Stomach (tissue), 8 donors: ENCODE measurements at regions not wholly inside any gene's neighbourhood (a gene's known extent, or its start where the extent isn't known, plus 50 kb on each side); places are given as distances from the start of the nearest gene placed in this dataset.
A peak's percentile ranks its signal among the peaks of the same experiment; 100 is the strongest.
"Not testable (repeated sequence)": the region's sequence is repeated elsewhere in the genome, so short reads cannot be mapped to it uniquely, and the experiment has no call there.

ENCODE experiments used
- DNase-seq, 2 donors: peaks; one replicate each; pipeline versions ENCODE4 v3.0.0 to v3.0.0-alpha.2; 2013 to 2019
- H3K27ac ChIP-seq, 5 donors: fragments of 200-600 bp in 4 of 5; sonication (generic) in 4 of 5; one replicate each; pipeline ENCODE4 v1.5.1; 2013 to 2019; ENCODE audit warnings: mild to moderate bottlenecking in 1 of 5, moderate library complexity in 1 of 5
- H3K27me3 ChIP-seq, 3 donors: fragments of 200-600 bp; sonication (generic); one replicate each; pipeline ENCODE4 v1.5.1; 2017 to 2019; ENCODE audit warnings: mixed run types in 1 of 3
- H3K36me3 ChIP-seq, 4 donors: fragments of 200-600 bp; sonication (generic); 1 replicate in 3 of 4; 2 replicates in 1 of 4; pipeline ENCODE4 v1.5.1; 2016 to 2019
- H3K4me1 ChIP-seq, 4 donors: fragments of 200-600 bp; sonication (generic); one replicate each; pipeline ENCODE4 v1.5.1; 2016 to 2019
- H3K4me3 ChIP-seq, 4 donors: fragments of 200-600 bp; sonication (generic) in 3 of 4; one replicate each; pipeline ENCODE4 v1.5.1; 2016 to 2019; ENCODE audit warnings: mild to moderate bottlenecking in 1 of 4
- H3K9me3 ChIP-seq, 4 donors: fragments of 200-600 bp; sonication (generic); one replicate each; pipeline ENCODE4 v1.5.1; 2016 to 2019
- CTCF ChIP-seq, 7 experiments: fragments of 450-650 bp in 4 of 7; fragments of 200-600 bp in 3 of 7; sonication (generic) in 3 of 7; IDR thresholded peaks; one replicate each; pipeline ENCODE4 v1.5.1; 2016 to 2019; ENCODE audit warnings: antibody characterized with exemption in 7 of 7, control low read depth in 2 of 7, mild to moderate bottlenecking in 1 of 7
- EP300 ChIP-seq: sonication (generic); formaldehyde crosslinking; IDR thresholded peaks from one replicate; pipeline ENCODE4 v1.6.1; 2017; ENCODE audit warnings: antibody characterized with exemption
- POLR2A ChIP-seq, 4 donors: fragments of 450-650 bp; IDR thresholded peaks; one replicate each; pipeline ENCODE4 v1.6.1; 2016; ENCODE audit warnings: antibody characterized with exemption in 4 of 4, control low read depth in 2 of 4, mild to moderate bottlenecking in 1 of 4, moderate library complexity in 1 of 4
- POLR2AphosphoS5 ChIP-seq, 3 donors: sonication (generic); formaldehyde crosslinking; IDR thresholded peaks; one replicate each; pipeline ENCODE4 v1.6.1; 2016; ENCODE audit warnings: antibody characterized with exemption in 3 of 3
- WGBS, 5 donors: extraction: QIAGEN DNeasy Blood & Tissue Kit in 3 of 5; methylation state at CpG; one replicate each; pipeline versions ENCODE4 v1.1.5 to v1.1.7; 2013 to 2018; 5-methylcytosine and 5-hydroxymethylcytosine counted together
- intact Hi-C: fragments of 100-400 bp; cut with DNase I; formaldehyde crosslinking; loops from one replicate; pipeline ENCODE4 v1.15.1; 2023; ENCODE audit warnings: low total_unique reads
- donor health status: healthy with polysubstance abuse.
- donor health status: Bipolar disorder and iron deficiency.
- donor health status: healthy.

DNA sequence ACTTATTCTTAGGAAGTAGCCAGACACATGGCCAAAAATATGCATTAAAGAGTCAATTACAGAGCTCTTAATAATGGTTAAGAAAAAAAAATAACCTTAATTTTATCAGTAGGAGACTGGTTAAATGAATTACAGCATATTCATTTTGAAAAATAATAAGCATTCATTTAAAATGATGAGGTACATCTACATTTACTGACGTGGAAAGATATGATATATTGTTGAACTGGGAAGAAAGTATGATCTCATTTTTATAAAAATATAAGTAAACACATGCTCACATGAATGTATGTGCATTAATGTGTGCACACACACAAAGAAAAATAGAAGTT lies 250.3 kb downstream of the ENC1 start:
- no peak for DNase-seq
- H3K27ac ChIP-seq = no peak overlapping the region
- H3K4me1 ChIP-seq = peaks cover 0 to 10% (median 6%) of the 10 kb centered on the region in 4 donors
- H3K4me3 ChIP-seq = no peak overlapping the region
- no peaks in the 10 kb centered on the region for H3K36me3 ChIP-seq
- H3K9me3 ChIP-seq = peaks cover 0 to 6% (median 0%) of the 10 kb centered on the region in 4 donors
- no peaks in the 10 kb centered on the region for H3K27me3 ChIP-seq
- TF ChIP-seq POLR2AphosphoS5 (IDR thresholded peaks at IDR 0.05) = no peak
- 36 to 74% (median 51%) methylated on average over 1 of the region's 1 CpG for WGBS, 5 donors
- intact Hi-C loops = no loop called here

GRCh38 chr5:74389531-74390305 lies 250.8 kb downstream of the ENC1 start:
- H3K27me3 ChIP-seq = no peaks in the 10 kb centered on the region
- H3K4me3 ChIP-seq = no peak overlapping the region
- intact Hi-C loops = no loop called here
- TF ChIP-seq POLR2A (IDR thresholded peaks at IDR 0.05) (no peak), POLR2AphosphoS5 (IDR thresholded peaks at IDR 0.05) (no peak), EP300 (no peak), CTCF (IDR thresholded peaks at IDR 0.05) (no peak)
- no peak overlapping the region for H3K27ac ChIP-seq
- WGBS, 5 donors = 67 to 78% (median 74%) methylated on average over 2 of the region's 2 CpGs
- H3K9me3 ChIP-seq = peaks cover 0 to 6% (median 0%) of the 10 kb centered on the region in 4 donors
- peaks cover 0 to 13% (median 9%) of the 10 kb centered on the region in 4 donors for H3K4me1 ChIP-seq
- DNase-seq = no peak
- H3K36me3 ChIP-seq = no peaks in the 10 kb centered on the region

- H3K27me3 ChIP-seq, DNase-seq, intact Hi-C loops, H3K36me3 ChIP-seq, H3K9me3 ChIP-seq, H3K27ac ChIP-seq, H3K4me3 ChIP-seq: not testable (repeated sequence)
- WGBS, 5 donors = 88 to 100% (median 95%) methylated on average over 2 of the region's 2 CpGs
- peaks cover 0 to 26% (median 17%) of the 10 kb centered on the region in 4 donors for H3K4me1 ChIP-seq
These were observed 252.1 kb downstream of the ENC1 start for GRCh38 chr5:74388411-74388810.

- Histone ChIP-seq H3K9me3 (peaks cover 0 to 6% (median 0%) of the 10 kb centered on the region in 4 donors), H3K4me3 (no peak overlapping the region), H3K36me3 (no peaks in the 10 kb centered on the region), H3K4me1 (peaks cover 0 to 25% (median 11%) of the 10 kb centered on the region in 4 donors), H3K27ac (no peak overlapping the region), H3K27me3 (no peaks in the 10 kb centered on the region)
- DNase-seq = no peak
- 86 to 94% (median 91%) methylated on average over 4 of the region's 4 CpGs for WGBS, 5 donors
- TF ChIP-seq CTCF (IDR thresholded peaks at IDR 0.05) (no peak), EP300 (no peak), POLR2A (IDR thresholded peaks at IDR 0.05) (no peak), POLR2AphosphoS5 (IDR thresholded peaks at IDR 0.05) (no peak)
- intact Hi-C loops = no loop called here
These were observed 253.8 kb downstream of the ENC1 start for GRCh38 chr5:74386571-74387334.

- no peak for TF ChIP-seq POLR2AphosphoS5 (IDR thresholded peaks at IDR 0.05)
- TF ChIP-seq EP300 = no peak
- TF ChIP-seq POLR2A (IDR thresholded peaks at IDR 0.05) = no peak
- TF ChIP-seq CTCF (IDR thresholded peaks at IDR 0.05) = no peak
These were observed 255.7 kb downstream of the ENC1 start for GRCh38 chr5:74384851-74385250.

More at GRCh38 chr5:74384851-74385250, 255.7 kb downstream of the ENC1 start:
- peaks cover 0 to 6% (median 0%) of the 10 kb centered on the region in 4 donors for H3K9me3 ChIP-seq
- DNase-seq = peak in 1 of 2 donors; percentile 78
- no peaks in the 10 kb centered on the region for H3K36me3 ChIP-seq
- no peak overlapping the region for H3K27ac ChIP-seq
- H3K27me3 ChIP-seq = no peaks in the 10 kb centered on the region
- intact Hi-C loops = no loop called here
- H3K4me3 ChIP-seq = no peak overlapping the region
- H3K4me1 ChIP-seq = peaks cover 4 to 34% (median 14%) of the 10 kb centered on the region in 4 donors
- 33 to 41% (median 36%) methylated on average over 2 of the region's 2 CpGs for whole genome bisulfite sequencing, 5 donors
